ENCODE measurements at regions not wholly inside any gene's neighbourhood (a gene's known extent, or its start where the extent isn't known, plus 50 kb on each side); places are given as distances from the start of the nearest gene placed in this dataset.

GRCh38 chr2:19176172-19176852 is 182.1 kb downstream of the OSR1 start:
- TF ChIP-seq POLR2A (IDR thresholded peaks at IDR 0.05), result no peak
- TF ChIP-seq CTCF (IDR thresholded peaks at IDR 0.05), result no peak

Measured in suprapubic skin (tissue), 3 donors.